ENCODE measurements at regions not wholly inside any gene's neighbourhood (a gene's known extent, or its start where the extent isn't known, plus 50 kb on each side); places are given as distances from the start of the nearest gene placed in this dataset.

DNA sequence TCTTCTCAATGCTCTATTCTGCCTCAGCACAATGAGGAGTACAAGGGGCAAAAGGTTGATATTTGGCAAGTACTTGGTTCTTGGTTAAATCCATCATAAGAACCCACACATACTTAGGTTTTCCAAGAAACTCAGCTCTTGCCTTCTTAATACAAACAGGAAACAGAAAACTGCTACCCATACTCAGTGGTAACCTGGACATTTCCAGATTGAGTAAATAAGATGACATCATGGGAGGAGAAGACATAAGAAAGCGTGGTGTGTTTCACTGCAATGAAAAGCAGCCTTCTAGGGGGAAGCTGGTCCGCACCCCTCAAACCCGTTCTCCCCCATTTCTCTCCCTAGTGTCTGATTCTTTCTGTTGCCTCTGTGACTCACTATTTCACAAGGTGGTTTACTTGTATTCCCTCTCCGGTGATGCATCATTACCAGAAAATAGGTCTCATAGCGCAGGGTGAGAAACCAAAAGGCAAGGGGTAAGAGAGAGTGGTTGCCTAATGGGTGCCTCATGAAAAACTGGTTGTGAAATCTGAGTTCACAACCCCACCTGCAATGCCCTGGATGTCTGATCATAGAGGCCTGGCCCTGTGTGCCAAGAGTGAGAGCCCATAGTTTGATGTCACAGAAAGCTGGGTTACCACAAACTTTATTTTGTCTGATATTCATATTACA lies 326.5 kb upstream of the TBX3 start (continued):
- TF ChIP-seq SP4 (IDR thresholded peaks at IDR 0.05; ENCODE audit: low read length), result no peak
- TF ChIP-seq, protein P1, sequence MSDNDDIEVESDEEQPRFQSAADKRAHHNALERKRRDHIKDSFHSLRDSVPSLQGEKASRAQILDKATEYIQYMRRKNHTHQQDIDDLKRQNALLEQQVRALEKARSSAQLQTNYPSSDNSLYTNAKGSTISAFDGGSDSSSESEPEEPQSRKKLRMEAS (IDR thresholded peaks at IDR 0.05), result no peak

Measured in H1 (cell line).